GM12872 (cell line): ENCODE measurements at regions not wholly inside any gene's neighbourhood (a gene's known extent, or its start where the extent isn't known, plus 50 kb on each side); places are given as distances from the start of the nearest gene placed in this dataset.

Source experiments
- TF ChIP-seq, protein P1 (sequence below): IDR thresholded peaks from 3 replicates; pipeline ENCODE4 v1.5.1; 2011; ENCODE audit warnings: low read depth, mild to moderate bottlenecking, low read length, moderate library complexity; ENCODE audit not compliant: insufficient read depth

DNA sequence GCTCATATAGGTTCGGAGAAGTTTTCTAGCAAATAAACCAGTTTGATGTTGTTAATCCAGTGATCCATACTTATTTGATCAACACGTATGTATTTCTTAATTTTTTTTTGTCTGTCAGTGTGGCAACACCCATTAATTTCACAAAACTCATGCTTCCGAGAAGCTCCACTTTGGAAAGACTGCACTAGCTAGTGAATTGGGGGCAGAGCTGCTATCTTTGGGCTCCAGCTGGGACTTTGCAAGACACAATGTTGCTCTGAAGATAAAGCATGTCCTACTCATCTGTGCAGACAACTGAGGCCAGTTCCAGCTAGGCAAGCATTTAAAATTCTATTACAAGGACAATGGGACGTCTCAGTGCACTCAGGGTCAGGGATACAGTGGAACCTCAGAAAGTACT lies 298.4 kb downstream of the NUAK1 start:
- TF ChIP-seq, protein P1, sequence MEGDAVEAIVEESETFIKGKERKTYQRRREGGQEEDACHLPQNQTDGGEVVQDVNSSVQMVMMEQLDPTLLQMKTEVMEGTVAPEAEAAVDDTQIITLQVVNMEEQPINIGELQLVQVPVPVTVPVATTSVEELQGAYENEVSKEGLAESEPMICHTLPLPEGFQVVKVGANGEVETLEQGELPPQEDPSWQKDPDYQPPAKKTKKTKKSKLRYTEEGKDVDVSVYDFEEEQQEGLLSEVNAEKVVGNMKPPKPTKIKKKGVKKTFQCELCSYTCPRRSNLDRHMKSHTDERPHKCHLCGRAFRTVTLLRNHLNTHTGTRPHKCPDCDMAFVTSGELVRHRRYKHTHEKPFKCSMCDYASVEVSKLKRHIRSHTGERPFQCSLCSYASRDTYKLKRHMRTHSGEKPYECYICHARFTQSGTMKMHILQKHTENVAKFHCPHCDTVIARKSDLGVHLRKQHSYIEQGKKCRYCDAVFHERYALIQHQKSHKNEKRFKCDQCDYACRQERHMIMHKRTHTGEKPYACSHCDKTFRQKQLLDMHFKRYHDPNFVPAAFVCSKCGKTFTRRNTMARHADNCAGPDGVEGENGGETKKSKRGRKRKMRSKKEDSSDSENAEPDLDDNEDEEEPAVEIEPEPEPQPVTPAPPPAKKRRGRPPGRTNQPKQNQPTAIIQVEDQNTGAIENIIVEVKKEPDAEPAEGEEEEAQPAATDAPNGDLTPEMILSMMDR, result no peak

DNA sequence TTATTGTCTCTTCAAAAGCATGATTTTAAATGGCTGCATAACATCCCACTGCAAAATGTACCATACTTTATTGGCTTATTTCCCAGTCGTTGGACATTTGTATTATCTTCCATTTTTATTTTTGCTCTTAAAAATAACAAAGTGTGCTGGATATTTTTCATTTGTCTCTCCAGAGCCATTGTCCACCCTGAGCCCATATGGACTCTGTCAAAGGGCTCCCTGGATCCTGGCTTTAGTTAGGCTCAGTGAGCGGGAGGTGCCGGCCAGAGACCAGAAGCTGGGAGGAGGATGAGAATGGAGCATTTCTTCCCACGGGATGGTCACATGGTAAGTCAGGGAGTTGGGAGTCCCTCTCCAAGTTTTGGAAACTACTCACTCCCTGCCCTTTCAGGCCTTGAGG lies 296.9 kb downstream of the NUAK1 start:
- TF ChIP-seq, protein P1, result no peak

DNA sequence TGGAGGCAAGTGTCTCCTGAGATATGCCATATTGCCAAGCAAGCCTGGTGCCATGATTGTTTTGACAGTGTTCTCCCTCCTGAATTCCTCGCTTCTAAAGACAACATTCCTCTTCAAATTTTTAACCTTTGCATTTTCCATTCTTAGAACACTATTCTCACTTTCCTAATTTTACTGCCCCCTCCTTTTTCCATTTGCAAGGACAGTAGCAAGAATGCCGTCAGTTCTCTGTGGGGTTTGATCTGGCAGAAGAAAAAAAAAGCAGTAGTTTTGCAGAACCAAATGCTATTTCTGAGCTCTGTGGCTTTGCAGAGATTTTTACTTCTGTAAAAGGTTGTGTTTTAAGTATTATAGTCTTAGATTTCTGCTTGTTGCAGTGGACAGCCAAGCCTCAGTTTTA lies 295.2 kb downstream of the NUAK1 start:
- TF ChIP-seq, protein P1, result no peak

DNA sequence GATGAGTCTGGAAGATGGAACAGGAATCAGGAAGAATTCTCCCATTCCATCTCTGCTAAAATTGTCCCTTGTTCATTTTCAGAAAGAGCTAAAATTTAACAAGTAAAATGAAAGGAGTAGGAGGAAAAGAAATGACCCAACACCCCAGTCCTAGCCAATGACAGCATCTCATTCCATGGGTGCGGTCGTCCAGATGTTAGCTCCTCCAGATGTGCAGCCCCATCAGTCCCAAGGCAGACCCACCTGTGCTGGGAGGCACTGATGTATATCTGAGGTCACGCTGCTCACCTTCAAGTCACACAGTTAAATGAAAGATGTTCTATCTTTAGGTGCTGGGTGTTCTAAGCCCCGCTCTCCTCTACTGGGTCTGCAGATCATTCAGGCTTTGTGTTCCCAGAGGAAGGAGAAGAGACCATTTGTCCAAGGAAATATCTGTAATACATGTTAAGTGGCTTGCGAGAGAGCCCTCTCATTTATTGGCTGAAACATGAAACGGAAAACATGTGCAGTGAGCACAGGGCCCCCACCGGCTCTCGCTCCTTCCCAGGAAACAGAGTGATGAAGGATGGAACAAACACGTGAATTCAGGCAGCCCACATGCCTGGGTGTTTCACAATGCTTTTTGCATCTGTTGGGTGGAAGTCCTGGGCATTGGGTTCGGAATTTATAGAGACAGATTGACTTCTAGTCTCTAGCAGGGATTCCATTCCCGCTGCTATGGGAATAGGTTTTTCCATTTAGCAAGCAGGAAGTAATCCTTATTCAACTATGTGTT lies 294.6 kb downstream of the NUAK1 start:
- TF ChIP-seq, protein P1, result no peak

DNA sequence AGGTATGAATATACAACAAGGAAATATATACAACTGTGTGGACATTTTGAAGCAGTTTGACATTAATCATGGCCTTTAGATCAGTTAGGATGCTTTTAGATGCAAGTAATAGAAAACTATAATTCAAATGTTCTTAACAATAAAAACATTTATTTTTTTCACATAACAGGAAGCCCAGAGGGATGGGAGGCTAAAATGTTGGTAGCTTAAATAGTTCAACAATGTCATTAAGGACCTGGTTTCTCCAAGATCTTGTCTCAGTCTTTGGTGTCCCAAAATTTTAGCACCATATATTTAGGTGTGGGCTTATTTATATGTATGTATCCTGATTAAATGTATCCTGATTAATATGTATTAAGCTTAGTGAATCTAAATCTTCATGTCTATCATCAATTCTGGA lies 292.4 kb downstream of the NUAK1 start:
- TF ChIP-seq, protein P1, result no peak

DNA sequence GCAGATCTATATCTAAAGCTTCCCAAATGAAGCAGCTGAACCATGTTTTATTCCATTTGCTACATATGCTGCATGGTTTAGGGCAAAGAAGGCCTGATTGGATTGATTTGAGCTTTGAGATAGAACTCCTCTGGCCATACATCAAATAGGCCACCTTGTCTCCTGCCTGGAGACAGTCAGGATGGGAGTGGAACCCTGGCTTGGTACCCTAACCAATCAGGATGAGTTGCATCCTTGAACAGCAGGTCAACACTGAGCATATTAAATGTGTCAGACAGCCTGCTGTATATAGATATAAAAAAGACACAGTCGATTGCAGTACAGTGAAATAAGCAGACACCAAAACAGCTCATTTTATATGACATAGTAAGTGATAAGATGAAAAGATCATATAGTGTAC lies 291.7 kb downstream of the NUAK1 start:
- TF ChIP-seq, protein P1, result no peak

DNA sequence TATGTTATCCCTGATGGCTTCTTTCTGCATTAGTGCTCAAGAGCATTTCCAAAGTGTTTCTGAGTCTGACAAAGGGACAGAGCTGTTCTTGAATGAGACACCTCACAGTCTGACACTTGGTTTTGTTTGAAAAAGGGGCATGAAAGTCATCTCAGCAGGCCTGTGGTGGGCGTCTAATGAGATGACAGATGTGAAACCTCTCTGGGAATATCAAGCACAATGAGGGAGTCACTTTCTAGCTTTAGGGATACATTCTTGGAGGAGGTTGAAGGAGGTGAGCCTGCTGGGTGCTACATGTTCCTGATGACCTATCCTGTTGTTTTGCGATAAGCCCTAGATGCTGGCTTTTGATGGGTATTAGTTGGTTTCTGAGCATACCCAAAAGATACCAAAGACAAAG lies 290.5 kb downstream of the NUAK1 start:
- TF ChIP-seq, protein P1, result no peak
